Activated CD4-positive, alpha-beta T cell treated with anti-CD3 and anti-CD28 coated beads for 48 hours (primary cell): ENCODE measurements at regions not wholly inside any gene's neighbourhood (a gene's known extent, or its start where the extent isn't known, plus 50 kb on each side); places are given as distances from the start of the nearest gene placed in this dataset.
"Not testable (repeated sequence)": the region's sequence is repeated elsewhere in the genome, so short reads cannot be mapped to it uniquely, and the experiment has no call there.

Experiments
- DNase-seq: peaks from one replicate; pipeline ENCODE4 v3.0.0-alpha.2; 2020

DNA sequence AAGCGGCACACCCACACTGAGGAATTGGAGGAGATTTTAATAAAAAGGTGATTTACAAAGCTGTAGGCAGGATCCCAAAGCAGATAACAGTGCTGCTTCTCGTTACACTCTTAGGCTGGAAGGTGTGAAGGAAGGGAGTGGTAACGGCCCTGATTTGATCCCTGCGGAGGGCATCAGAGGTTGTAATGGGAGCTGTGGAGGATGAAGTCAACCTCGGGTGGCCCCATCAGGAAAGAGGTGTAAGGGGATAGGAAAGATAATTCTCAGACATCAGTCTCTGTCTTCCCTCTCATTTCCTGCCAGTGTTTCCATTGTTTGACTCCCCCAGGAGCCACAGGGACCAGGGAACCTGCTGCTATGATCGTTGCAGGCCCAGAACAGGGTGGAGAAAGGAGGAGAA lies 245.7 kb upstream of the NOX3 start:
- DNase-seq: no peak

DNA sequence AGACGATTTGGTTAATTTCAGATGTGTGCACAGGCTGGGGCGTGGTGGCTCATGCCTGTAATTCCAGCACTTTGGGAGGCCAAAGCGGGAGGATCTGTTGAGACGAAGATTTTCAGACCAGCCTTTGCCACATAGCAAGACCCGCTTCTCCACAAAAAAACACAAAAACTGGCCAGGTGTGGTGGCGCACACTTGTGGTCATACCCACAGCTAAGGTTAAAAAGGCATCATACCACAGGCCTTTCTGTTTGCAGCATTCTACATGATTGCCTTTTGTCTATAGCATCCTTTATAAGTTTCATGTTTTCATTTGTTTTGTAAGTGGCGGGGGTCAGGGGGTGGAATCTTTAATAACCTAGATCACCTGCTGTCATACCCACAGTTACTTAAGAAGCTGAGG lies 239.9 kb upstream of the NOX3 start:
- DNase-seq: no peak

DNA sequence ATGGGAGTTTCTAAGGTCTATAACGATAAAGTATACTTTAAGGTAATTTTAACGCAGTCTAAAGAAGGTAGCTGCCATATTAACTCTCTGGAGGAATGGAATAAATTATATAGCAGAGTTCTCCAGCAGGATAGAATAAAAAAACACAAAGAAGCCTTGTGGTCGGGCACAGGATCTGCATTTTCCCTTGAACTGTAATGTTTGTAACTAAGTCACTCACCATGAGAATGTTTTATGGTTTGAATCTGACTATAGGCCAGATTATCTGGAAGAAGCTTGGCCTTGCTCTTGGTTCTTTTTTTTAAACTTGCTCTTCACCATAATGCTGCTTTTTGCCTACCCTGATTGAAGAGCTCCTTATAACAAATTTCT lies 238.8 kb upstream of the NOX3 start:
- DNase-seq: no peak

DNA sequence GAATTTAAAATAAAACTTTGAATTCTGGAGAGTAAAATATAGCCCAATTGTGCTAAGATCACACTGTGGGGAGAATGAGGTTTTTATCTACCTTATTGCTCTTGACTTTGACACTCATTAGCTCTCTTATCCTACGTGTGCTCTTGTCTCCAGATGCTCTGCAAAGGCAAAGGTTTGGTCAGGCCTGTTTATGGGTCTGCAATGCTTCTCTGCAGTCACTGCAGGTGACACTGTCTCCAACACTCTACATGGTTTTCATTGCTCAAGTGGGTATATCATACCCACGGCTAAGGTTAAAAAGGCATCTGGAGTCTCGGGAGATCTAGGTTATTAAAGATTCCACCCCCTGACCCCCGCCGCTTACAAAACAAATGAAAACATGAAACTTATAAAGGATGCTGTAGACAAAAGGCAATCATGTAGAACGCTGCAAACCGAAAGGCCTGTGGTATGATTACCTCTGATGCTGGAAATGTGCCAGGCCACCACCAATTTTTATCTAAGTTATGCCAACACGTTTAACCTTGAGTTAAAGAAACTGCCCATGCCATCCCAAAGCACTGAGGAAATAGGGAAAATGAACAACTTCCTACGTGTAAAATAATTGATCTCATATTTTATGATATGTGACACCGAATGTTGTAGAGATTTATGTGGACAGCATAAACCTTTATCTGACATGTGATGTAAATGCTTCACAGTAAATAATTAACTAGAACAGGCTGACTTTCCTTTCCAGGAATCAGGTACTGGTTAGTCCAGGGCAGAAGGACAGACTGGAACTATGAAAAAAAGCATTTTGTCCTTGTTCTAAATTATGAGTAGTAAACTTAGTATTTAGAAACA lies 238.2 kb upstream of the NOX3 start:
- no peak for DNase-seq

DNA sequence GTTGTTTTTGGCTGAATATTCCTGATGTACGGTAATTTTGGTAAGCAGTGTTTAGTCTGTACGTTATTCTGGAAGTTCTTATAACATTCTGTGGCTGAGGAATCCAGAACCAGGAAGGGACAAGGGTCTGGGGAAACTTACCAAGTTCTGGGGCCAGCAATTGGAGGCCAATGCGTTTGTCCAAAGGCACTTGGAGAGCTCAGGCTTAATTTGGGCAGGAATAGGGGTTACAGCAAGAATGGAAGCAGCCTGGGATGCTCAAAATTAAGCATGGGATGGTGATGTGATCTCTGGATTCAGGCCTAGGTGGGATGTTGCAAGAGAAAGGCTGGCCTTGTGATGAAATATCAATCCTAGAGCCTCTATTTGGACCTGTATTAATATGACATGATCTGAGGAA lies 235.2 kb upstream of the NOX3 start:
- DNase-seq: no peak

DNA sequence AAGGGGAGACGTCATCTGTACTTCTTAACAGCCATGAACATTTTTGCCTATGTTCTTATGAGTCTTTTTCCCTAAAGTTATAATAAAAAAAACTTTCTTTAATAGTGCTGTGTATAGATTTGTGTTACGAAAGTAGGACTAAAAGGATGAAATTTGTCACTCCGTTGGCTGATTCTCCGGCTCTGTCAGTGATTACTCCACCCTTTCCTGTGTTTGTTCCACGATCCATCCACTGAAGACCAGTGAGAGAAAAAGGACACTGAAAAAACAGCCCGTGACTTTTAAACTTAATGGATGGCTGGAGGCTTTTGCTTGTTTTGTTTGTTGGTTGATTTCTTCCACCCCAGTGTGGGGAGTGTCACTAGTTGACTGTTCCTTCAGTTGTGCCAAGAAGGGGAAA lies 232.0 kb upstream of the NOX3 start:
- DNase-seq: no peak

DNA sequence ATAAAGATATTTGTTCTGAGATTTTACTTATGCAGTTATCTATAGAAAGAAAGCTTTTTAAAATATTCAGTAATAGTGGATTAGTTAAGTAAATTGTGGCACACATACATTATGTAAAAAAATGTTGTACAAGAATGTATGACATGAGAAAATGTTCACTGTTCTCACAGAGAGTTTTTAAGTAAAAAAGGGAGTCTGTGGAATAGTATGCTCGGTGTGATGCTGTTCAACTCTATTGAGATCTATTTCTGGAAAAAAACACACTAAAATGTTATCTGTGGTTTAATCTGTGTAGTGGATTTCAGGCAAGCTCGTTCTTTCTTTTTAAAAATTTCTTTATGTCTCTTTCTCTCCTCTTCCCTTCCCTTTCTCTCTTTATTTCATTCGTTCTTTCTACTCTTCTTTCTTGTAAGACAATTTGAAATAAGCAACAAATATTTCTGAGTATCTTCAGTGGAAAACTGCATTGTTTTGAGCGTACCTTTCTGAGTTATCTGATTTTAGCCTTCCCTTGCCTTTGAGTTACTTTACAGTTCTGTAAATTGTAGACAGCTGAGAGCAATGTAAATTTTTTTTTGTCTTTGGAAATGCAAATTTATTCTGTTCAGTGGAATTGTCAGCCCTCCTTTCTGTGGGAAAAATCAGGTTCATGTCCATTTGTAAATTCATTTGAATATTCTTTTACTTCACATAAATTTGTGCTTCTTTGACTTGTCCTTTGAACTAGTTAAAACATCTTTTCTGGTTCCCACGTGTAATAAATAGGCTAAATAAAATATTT lies 229.0 kb upstream of the NOX3 start:
- DNase-seq: no peak

DNA sequence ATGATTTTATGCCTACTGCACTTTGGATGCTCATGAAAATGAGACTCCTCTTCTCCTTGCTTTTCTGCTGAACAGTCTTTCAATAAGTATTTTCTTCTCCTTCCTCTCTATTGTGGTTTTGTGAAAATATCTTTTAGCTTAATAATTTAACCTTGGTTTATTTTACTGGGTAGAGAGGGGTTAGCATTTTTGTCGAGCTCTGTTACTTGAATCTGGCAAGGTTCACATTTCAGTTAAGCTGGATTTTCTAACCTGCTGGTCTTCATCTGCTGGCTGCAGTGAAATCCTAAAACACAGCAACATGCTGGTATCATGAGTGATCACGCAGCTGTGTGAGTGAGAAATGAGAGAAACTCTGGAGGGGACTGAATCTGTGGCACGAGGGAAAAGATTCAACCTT lies 222.7 kb upstream of the NOX3 start:
- DNase-seq: no peak

DNA sequence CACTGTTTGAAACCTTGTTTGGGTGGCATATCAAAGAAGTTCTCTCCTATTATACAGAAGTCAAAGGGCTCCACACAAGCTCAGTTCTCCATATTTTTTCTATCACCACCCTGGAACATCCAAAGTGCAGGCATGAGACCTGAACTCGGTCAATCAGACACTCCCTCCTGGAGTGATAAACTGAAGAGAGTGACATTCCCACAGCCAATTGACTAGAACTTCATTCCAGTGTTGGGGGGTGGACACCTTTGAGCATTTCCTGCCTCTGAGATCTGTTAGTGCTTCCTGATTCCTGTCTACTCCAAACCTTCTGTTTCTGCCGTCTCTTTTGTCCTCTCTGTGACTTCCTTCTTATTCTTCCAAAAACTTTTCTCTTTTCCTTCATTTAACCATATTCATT lies 220.7 kb upstream of the NOX3 start:
- DNase-seq: no peak

DNA sequence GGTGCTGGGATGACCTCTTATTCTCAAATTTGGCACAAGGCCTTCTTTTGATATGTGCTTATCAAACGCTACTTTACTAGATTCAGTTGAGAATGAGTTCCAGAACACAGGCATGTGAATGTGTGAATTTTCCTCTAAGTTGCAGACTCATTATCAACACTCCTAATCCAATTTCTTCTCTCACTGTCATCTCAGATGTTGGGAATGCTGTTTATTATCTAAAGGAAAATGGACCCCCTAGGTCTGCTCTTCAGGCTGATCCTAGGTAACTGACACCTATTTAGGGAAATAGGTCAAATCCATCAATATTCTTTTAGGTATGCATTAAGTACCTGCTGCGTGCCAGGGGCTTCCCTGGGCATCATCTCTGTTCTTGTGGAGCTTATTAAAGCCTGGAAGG lies 215.0 kb upstream of the NOX3 start:
- DNase-seq: no peak

DNA sequence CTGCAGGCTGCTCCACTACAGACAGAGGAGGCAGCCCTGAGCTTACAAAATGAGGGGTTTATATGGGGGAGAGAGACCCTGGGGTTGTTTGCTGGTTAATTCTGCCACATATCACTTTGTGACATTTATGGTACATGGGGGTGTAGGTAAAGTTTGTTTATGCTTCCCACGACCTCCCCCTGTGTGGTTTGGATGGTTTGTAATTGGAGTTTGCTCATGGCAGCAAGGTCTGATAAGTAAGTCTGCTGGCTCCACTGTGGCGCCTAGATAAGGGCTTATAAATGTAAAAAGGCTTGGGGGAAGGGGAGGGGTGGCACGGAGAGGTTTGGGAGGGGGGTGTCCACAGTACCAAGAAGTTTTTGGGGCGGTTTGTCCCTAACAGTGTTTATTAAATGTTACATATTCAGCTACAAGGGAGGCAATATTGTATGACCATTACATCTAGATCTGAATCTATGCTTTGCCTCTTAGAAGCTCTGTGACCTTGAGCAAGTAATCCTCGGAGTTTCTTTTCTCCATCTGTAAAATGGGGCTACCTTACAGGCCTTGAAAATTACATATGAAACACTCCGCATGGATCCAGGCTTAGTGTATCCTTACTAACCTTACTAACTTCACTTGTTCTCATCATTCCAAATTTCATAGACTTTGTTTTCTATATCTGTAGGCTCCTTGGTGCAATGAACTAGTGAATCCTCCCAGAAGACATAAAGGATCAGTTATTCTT lies 204.8 kb upstream of the NOX3 start:
- no peak for DNase-seq

DNA sequence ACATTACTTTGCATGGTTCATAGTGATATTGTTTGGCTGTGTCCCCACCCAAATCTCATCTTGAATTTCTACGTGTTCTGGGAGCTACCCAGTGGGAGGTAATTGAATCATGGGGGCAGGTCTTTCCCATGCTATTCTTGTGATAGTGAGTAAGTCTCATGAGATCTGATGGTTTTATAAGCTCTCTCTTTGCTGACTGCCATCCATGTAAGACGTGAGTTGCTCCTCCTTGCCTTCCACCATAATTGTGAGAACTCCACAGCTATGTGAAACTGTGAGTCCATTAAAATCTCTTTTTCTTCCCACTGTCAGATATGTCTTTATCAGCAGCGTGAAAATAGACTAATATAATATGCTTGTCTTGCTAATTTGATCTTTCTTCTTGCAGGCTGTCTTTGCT lies 200.4 kb upstream of the NOX3 start:
- no peak for DNase-seq

DNA sequence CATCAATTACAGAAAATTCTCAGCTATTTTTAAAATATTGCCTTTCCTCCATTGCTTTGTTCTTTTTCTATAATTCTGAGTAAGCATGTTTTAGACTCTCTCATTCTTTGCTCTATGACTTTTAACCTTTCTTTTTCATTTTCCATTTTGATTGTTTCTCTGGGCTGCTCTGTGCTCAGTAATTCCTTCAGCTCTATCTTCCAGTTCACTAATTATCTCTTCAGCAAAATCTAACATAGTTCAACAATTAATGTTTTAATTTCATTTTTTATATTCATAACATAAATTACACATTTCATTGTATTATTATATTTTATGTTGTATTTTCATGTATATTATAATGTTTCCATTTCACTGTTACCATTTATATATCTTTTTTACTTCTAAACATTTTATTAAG lies 198.8 kb upstream of the NOX3 start:
- DNase-seq: no peak

DNA sequence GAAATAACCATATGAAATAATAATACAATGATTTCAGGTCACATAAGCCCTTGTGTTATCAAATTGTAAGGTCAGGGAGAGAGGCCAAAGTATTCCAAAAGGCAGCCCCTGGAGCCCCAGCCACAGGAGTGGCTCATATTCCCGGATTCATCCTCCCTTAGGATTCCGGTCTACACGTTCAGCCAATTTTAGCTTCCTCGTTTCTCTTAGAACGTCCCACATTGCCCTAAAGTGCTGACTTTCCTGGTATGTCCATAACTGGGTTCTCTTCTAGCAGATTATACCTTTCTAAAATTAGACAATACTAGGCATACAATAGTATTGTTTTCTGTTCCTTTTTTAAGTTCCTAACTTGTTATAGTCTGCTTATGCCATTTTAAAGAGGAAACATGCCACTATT lies 192.7 kb upstream of the NOX3 start:
- DNase-seq: no peak

DNA sequence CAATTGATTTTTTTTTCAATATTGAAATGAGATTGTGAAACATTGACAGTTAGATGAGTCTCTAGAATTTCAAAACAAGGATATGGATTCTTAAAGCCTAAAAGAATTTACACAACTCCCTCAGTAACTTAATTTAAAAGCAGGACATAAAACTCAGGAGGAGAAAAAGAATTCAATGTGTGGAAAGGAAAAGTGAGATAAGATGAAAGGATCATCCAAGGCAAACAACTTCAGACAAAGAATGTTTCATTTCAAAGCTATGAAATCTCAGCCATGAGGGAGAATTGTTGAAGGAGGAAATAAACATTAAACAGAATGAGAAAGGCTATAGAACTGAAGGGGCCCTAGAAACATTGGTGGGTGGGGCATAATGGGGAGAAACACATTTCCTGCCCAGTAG lies 191.7 kb upstream of the NOX3 start:
- DNase-seq: no peak

DNA sequence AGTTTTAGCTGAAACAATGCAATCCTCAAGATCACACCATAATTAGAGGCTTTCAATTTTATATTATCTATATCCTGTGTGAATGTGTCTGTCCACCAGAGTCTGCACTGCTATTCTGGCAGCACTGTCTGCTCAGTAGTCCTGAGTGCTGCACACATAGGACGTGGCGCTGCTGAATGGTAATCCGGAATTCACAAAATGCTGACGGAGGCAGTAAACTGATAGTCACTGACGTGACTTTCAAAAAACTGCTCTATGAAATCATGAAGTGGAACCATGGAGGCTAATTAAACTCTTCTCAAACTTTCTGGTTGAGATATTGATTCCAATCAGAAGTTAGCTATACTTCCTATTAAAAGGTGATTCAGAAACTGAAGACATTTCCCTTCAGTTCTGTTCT lies 190.8 kb upstream of the NOX3 start:
- DNase-seq: no peak

DNA sequence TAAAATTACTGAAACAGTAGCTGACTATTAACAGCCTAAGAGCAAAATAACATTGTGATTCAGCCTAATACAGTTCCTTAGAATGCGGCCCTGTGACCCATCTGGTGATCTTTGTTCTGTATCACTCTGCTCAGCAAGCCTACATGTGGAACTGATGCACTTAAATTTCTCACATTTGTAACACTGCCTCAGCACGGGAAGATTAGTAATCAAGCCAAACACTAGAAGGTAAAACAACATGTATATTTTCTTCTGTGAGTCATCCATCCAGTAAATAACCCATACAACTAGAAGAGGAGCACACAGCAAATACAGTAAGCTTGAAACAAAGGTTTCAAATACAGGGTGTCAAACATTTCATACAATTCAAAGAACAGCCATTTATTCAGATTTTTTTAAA lies 189.7 kb upstream of the NOX3 start:
- DNase-seq: no peak

DNA sequence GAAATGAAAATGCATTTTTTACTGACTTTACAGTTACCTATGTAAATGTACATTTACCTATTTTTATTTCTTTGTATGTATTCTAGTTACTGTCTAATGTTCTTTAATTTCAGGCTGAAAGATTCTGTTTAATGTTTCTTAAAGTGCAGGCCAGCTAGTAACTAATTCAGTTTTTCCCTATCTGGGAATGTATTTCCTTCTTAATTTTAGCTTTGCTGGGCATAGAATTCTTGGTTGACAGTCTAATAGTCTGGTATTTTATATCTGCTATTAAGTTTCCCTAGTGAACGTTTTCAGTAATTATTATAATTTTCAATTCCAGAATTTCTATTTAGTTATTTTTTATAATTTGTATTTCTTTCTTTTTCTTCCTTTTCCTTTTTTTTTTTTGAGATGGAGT lies 186.0 kb upstream of the NOX3 start:
- DNase-seq: no peak

DNA sequence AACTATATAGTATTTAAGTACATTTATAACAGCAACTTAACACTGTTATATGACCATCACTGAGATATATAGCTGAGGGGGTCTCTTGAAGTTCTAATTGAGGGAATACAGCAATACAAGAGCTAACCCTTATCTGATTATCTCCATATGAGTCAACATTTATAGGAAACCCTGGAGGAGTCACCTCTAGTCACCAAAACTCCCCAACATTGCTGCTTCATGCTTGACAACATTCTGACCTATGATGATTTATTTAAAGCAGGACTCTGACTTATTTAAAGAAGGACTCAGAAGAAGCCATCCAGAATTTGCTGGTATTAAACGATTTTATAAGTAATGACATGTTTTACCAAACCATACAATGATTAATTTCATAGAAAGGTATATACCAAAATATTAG lies 182.6 kb upstream of the NOX3 start:
- no peak for DNase-seq

DNA sequence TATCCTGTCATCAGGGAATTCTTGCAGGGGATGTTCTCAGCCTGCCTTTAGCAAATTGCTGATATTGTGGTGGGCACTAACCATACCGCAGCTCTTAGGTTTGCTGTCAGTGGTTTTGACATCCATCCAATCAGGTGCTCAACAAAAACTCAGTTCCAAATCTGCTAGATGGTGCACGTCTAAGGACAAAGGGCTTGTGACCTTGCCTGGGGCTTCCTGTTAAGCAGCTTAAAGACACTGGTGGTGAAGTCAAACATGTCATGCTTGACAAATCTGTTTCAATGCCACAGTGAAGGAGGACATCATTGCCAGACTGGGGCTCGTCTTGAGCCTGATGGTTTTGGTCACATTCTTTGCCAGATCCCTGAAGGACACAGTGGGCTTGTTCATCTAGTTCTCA lies 179.8 kb upstream of the NOX3 start:
- DNase-seq: no peak

DNA sequence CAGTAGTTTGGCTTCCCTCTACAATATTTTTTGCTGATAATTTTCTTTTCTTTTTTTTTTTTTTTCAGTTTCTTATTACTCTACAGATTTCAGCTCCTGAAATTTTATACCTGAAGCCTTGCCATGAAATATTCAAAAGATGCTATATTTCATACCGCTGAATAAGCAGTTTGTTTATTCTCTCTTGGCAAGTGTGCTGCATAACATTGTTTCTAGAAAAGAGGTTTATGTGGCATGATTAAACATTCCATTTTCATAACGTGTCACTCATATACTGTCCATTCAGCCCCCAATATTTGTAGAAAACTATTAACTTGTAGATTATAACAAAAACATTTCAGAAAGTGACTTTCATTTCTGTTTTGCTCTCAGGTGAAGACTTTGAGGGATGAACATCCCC lies 174.4 kb upstream of the NOX3 start:
- DNase-seq: no peak

DNA sequence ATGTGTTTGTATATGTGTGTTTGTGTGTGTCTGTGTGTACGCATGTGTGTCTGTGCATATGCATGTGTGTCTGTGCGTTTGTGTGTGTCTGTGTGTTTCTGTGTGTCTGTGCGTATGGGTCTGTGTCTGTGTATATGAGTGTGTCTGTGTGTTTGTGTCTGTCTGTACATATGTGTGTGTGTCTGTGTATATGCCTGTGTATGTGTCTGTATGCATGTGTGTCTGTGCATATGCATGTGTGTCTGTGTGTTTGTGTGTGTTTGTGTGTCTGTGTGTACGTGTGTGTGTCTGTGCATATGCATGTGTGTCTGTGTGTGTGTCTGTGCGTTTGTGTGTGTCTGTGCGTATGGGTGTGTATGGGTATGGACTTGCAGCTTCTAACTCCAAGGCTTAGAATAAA lies 174.0 kb upstream of the NOX3 start:
- DNase-seq: no peak

DNA sequence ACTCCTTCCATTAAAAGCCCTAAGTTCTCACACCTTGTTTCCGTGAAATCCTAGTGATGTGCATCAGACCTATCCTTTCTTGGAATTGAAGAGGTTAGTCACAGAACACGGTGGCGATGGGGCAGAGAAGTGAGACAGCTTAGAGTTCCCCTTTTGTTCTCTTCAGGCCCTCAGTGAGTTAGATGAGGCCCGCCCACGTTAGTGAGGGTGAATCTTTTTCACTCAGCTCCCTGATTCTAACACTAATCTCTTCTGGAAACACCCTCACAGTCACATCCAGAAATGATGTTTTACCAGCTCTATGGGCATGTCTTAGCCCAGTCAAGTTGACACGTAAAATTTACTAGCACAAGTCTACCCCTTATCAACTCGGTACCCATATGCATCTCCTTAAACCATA lies 172.7 kb upstream of the NOX3 start:
- peak; percentile 71 for DNase-seq

DNA sequence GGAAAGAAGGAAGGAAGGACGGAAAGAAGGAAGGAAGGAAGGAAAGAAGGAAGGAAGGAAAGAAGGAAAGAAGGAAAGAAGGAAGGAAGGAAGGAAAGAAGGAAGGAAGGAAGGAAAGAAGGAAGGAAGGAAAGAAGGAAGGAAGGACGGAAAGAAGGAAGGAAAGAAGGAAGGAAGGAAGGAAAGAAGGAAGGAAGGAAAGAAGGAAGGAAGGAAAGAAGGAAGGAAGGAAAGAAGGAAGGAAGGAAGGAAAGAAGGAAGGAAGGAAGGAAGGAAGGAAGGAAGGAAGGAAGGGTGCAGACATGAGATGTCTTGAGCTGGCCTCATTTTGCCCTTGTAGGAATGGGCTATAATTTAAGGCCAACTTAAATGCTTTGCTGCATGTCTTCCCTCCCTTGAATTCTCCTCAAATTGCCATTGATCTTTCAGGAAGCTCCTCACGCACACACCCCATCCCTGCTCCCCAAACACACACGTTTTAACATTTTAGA lies 172.1 kb upstream of the NOX3 start:
- not testable (repeated sequence) for DNase-seq
